Lower lobe of right lung (tissue), 2 donors: ENCODE measurements at regions not wholly inside any gene's neighbourhood (a gene's known extent, or its start where the extent isn't known, plus 50 kb on each side); places are given as distances from the start of the nearest gene placed in this dataset.

Experiments used
- ATAC-seq, 2 donors: fragments of 200-7000 bp; cut with Tn5 transposase; one replicate each; pipeline ENCODE4 v1.9.1; 2020 to 2022; ENCODE audit warnings: mild to moderate bottlenecking in 2 of 2, moderate library complexity in 2 of 2
- DNase-seq: peaks from one replicate; pipeline ENCODE4 v3.0.0-alpha.2; 2020
- H3K27ac ChIP-seq: fragments of 200-600 bp; one replicate; pipeline ENCODE4 v1.8.0; 2022
- H3K27me3 ChIP-seq: fragments of 200-600 bp; one replicate; pipeline ENCODE4 v1.8.0; 2022; ENCODE audit warnings: low read depth
- H3K36me3 ChIP-seq: fragments of 200-600 bp; one replicate; pipeline ENCODE4 v1.8.0; 2022; ENCODE audit warnings: mild to moderate bottlenecking
- H3K4me1 ChIP-seq: fragments of 200-600 bp; one replicate; pipeline ENCODE4 v1.8.0; 2022
- H3K4me3 ChIP-seq: fragments of 200-600 bp; one replicate; pipeline ENCODE4 v1.8.0; 2022; ENCODE audit warnings: mild to moderate bottlenecking
- H3K9me3 ChIP-seq: fragments of 200-600 bp; one replicate; pipeline ENCODE4 v1.8.0; 2022
- intact Hi-C: fragments of 100-400 bp; cut with DNase I; formaldehyde crosslinking; loops from one replicate; pipeline ENCODE4 v1.11.0; 2022
- TF ChIP-seq, protein P1 (sequence below): fragments of 200-600 bp; IDR thresholded peaks from one replicate; pipeline ENCODE4 v1.8.0; 2022; ENCODE audit warnings: antibody characterized with exemption, mild to moderate bottlenecking
- donor health status: DM: no; HTN: yes; CAD: no; lungs with severe emphysema.

DNA sequence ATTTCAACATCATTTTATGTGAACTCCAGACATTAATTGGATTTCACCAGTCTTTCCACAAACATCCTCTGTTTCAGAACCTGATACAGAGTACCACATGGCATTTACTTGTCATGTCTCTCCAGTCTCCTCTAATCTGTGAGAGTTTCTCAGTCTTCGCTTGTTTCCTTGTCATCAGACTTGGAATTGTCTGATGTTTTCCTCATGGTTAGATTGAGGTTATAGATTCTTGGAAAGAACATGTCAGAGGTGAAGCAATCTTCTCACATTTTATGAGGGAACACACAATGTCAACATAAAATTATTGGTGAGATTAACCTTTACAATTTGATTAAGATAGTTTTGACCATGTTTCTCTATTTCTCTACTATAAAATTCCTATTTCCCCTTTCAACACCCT lies 74.9 kb upstream of the TMPRSS15 start:
- Histone ChIP-seq H3K27ac (no peak overlapping the region), H3K9me3 (no peaks in the 10 kb centered on the region), H3K4me3 (no peak overlapping the region), H3K27me3 (no peaks in the 10 kb centered on the region), H3K36me3 (no peaks in the 10 kb centered on the region), H3K4me1 (no peaks in the 10 kb centered on the region)
- intact Hi-C loops: no loop called here
- DNase-seq (no peak), ATAC-seq (no peak)
- TF ChIP-seq, protein P1, sequence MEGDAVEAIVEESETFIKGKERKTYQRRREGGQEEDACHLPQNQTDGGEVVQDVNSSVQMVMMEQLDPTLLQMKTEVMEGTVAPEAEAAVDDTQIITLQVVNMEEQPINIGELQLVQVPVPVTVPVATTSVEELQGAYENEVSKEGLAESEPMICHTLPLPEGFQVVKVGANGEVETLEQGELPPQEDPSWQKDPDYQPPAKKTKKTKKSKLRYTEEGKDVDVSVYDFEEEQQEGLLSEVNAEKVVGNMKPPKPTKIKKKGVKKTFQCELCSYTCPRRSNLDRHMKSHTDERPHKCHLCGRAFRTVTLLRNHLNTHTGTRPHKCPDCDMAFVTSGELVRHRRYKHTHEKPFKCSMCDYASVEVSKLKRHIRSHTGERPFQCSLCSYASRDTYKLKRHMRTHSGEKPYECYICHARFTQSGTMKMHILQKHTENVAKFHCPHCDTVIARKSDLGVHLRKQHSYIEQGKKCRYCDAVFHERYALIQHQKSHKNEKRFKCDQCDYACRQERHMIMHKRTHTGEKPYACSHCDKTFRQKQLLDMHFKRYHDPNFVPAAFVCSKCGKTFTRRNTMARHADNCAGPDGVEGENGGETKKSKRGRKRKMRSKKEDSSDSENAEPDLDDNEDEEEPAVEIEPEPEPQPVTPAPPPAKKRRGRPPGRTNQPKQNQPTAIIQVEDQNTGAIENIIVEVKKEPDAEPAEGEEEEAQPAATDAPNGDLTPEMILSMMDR: no peak

DNA sequence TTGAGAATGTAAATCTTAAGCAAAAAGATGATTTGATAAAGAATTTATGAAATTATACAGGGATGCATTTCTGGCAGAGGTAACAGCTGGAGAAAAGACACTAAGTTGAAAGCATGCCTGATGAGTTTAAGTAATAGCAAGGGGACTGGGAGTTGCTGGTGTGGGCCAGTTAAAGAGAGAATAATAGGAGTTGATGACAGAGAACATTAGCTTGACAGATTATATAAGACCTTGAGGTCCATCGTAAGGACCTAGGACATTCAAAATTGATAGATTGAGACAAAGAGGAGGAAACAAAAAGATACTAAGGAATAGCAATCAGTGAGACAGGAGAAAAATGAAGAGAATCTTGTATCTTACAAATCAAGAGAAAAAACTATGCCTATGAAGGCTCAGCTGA lies 84.7 kb upstream of the TMPRSS15 start:
- no peak for ATAC-seq
- intact Hi-C loops: no loop called here
- Histone ChIP-seq H3K27me3 (no peaks in the 10 kb centered on the region), H3K4me3 (no peak overlapping the region), H3K27ac (no peak overlapping the region), H3K36me3 (no peaks in the 10 kb centered on the region), H3K9me3 (no peaks in the 10 kb centered on the region), H3K4me1 (no peaks in the 10 kb centered on the region)
- no peak for DNase-seq
- TF ChIP-seq, protein P1: no peak

DNA sequence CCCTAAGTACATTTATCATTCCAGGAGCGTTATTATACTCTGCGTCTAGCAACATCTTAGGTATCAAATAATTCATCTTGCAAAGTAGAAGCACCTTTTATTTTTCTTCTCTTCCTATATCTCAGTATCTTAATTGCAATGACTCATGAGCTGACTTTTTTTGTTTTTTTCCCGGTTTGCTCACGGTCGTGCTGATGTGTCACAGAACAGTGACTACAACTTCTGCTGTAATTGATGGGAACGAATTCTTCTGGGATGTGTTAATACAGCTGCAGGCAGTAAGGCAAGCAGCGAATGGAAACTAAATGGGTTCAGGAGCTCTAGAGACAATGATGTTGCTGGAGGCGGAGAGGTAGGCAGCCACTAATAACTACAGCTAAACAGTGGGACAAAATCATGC lies 89.8 kb upstream of the TMPRSS15 start:
- no peaks in the 10 kb centered on the region for H3K36me3 ChIP-seq
- TF ChIP-seq, protein P1: no peak
- H3K9me3 ChIP-seq: no peaks in the 10 kb centered on the region
- no peaks in the 10 kb centered on the region for H3K27me3 ChIP-seq
- ATAC-seq (no peak), DNase-seq (no peak)
- no peaks in the 10 kb centered on the region for H3K4me1 ChIP-seq
- H3K27ac ChIP-seq: no peak overlapping the region
- H3K4me3 ChIP-seq: no peak overlapping the region
- intact Hi-C loops: no loop called here

DNA sequence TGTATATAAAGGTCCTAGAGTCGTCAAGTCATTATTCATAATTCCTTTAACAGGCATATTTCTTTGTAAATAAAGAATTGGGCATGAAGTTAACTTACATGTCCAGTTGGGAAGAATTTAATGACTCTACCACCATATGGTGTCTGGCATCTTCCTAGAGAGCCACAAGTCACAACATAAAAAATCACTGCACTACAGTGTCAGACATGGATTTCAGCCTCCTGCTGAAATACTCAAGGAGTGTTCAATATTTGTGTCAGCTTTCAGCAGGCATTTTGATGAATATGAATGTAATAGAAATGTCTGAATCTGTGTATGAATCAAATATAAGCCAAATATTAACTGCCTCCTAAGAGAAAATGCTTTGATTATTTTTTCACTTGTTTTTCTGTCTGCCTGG lies 91.9 kb upstream of the TMPRSS15 start:
- no peak for DNase-seq
- TF ChIP-seq, protein P1: no peak
- intact Hi-C loops: no loop called here
- H3K36me3 ChIP-seq: no peaks in the 10 kb centered on the region
- H3K27ac ChIP-seq: no peak overlapping the region
- no peaks in the 10 kb centered on the region for H3K27me3 ChIP-seq
- no peak overlapping the region for H3K4me3 ChIP-seq
- ATAC-seq: no peak
- H3K9me3 ChIP-seq: no peaks in the 10 kb centered on the region
- no peaks in the 10 kb centered on the region for H3K4me1 ChIP-seq

DNA sequence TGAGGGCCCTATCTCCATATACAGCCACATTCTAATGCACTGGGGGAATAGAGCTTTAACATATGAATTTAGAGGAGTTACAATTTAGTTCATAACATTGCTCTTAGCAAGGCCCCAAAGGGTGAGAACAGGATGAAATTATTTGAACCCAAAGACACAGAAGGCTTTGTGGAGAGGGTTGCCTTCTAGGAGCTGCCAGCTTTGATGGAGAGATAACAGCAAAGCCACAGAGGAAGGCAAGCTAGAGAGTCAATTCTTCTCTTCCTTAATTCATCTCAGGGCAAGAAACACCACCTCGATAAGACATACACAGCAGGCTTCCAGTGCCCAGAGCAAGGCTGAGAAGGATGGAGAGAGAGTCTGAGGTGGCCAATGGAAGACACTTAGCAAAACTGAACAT lies 94.8 kb upstream of the TMPRSS15 start:
- no peaks in the 10 kb centered on the region for H3K9me3 ChIP-seq
- ATAC-seq (no peak), DNase-seq (no peak)
- no peak overlapping the region for H3K27ac ChIP-seq
- no peaks in the 10 kb centered on the region for H3K36me3 ChIP-seq
- H3K27me3 ChIP-seq: no peaks in the 10 kb centered on the region
- intact Hi-C loops: no loop called here
- TF ChIP-seq, protein P1: no peak
- H3K4me1 ChIP-seq: no peaks in the 10 kb centered on the region
- no peak overlapping the region for H3K4me3 ChIP-seq
